A549 (cell line): ENCODE measurements at regions not wholly inside any gene's neighbourhood (a gene's known extent, or its start where the extent isn't known, plus 50 kb on each side); places are given as distances from the start of the nearest gene placed in this dataset.
"Not testable (repeated sequence)": the region's sequence is repeated elsewhere in the genome, so short reads cannot be mapped to it uniquely, and the experiment has no call there.

ENCODE experiments used
- ATAC-seq, 2 experiments: fragments of 200-7000 bp in 1 of 2; fragments of >200 bp in 1 of 2; cut with Nextera tagmentation in 1 of 2; cut with Tn5 transposase in 1 of 2; 3 replicates each; pipeline versions ENCODE4 v1.8.0 to v1.9.1; 2018 to 2020; ENCODE audit warnings: mild to moderate bottlenecking in 1 of 2, moderate library complexity in 1 of 2
- CTCF ChIA-PET: fragments of 300-600 bp; sonication (Branson Sonifier 250); formaldehyde crosslinking; extraction: SDS; loops from one replicate; lab custom pipeline; 2021; ENCODE audit warnings: antibody characterized with exemption, inconsistent platforms; lab: Yijun Ruan, JAX
- POLR2A ChIA-PET: fragments of 350-600 bp; formaldehyde crosslinking; extraction: SDS; loops from one replicate; lab custom pipeline; 2021; ENCODE audit warnings: antibody characterized with exemption, inconsistent platforms; lab: Yijun Ruan, JAX
- DNase-seq, 2 experiments: peaks; one replicate each; pipeline versions ENCODE4 v3.0.0 to v3.0.0-alpha.2; 2011 to 2016; ENCODE audit warnings: low read depth in 1 of 2, low spot score in 1 of 2
- FAIRE-seq: peaks from 2 replicates; lab custom pipeline; 2011; peaks lifted over from hg19 to GRCh38; lab: Jason Lieb, UNC
- H3K27ac ChIP-seq, 2 experiments: fragments of >200 bp; sonication (Bioruptor Twin); formaldehyde crosslinking; 3 replicates each; pipeline ENCODE4 v1.5.1; 2016 to 2017
- H3K4me1 ChIP-seq: fragments of >200 bp; sonication (Bioruptor Twin); formaldehyde crosslinking; 3 replicates; pipeline ENCODE4 v1.6.1; 2016
- H3K4me2 ChIP-seq: fragments of >200 bp; sonication (Bioruptor Twin); formaldehyde crosslinking; 3 replicates; pipeline ENCODE4 v1.6.1; 2016
- H3K4me3 ChIP-seq: fragments of >200 bp; sonication (Bioruptor Twin); formaldehyde crosslinking; 3 replicates; pipeline ENCODE4 v1.5.1; 2016
- H3K9me3 ChIP-seq: fragments of >200 bp; sonication (Bioruptor Twin); formaldehyde crosslinking; 3 replicates; pipeline ENCODE4 v1.6.1; 2016
- ATOH8 ChIP-seq: fragments of 250-450 bp; sonication (Bioruptor Pico); IDR thresholded peaks from 2 replicates; pipeline ENCODE4 v1.5.0; 2020; ENCODE audit warnings: low read depth, mild to moderate bottlenecking, moderate library complexity
- BCL3 ChIP-seq: fragments of >200 bp; sonication (Bioruptor Twin); formaldehyde crosslinking; IDR thresholded peaks from 3 replicates; pipeline ENCODE4 v1.6.1; 2016
- CBX2 ChIP-seq: fragments of 200-600 bp; sonication (generic); IDR thresholded peaks from 2 replicates; pipeline ENCODE4 v1.6.1; 2016; ENCODE audit warnings: low read depth, mild to moderate bottlenecking, borderline replicate concordance
- CHD2 ChIP-seq: fragments of 150-350 bp; IDR thresholded peaks from 2 replicates; pipeline ENCODE4 v1.6.1; 2014; ENCODE audit warnings: low read length; ENCODE audit not compliant: partially characterized antibody
- CTCF ChIP-seq: fragments of >200 bp; sonication (Bioruptor Twin); formaldehyde crosslinking; IDR thresholded peaks from 3 replicates; pipeline ENCODE4 v1.5.1; 2016
- EHMT2 ChIP-seq: fragments of 200-600 bp; sonication (generic); IDR thresholded peaks from 2 replicates; pipeline ENCODE4 v1.6.1; 2016; ENCODE audit warnings: antibody characterized with exemption, low read depth, mild to moderate bottlenecking, moderate library complexity
- ELK1 ChIP-seq: fragments of 150-350 bp; IDR thresholded peaks from 2 replicates; pipeline ENCODE4 v1.6.1; 2014; ENCODE audit warnings: low read depth, mild to moderate bottlenecking, low read length
- EP300 ChIP-seq, 2 experiments: fragments of >200 bp; sonication (Bioruptor Twin); formaldehyde crosslinking; IDR thresholded peaks; 2 replicates in 1 of 2; 3 replicates in 1 of 2; pipeline ENCODE4 v1.6.1; 2016 to 2017
- FOSL2 ChIP-seq, 2 experiments: fragments of 450-650 bp in 1 of 2; fragments of >200 bp in 1 of 2; sonication (Bioruptor Twin) in 1 of 2; formaldehyde crosslinking; IDR thresholded peaks; 2 replicates each; pipeline versions ENCODE4 v1.5.0 to v1.6.1; 2016 to 2020; ENCODE audit warnings: mild to moderate bottlenecking in 1 of 2, moderate library complexity in 1 of 2
- FOXS1 ChIP-seq: fragments of 250-450 bp; sonication (Bioruptor Pico); IDR thresholded peaks from 2 replicates; pipeline ENCODE4 v1.5.0; 2020; ENCODE audit warnings: mild to moderate bottlenecking, moderate library complexity
- HES2 ChIP-seq: fragments of >200 bp; sonication (Bioruptor Twin); formaldehyde crosslinking; IDR thresholded peaks from 2 replicates; pipeline ENCODE4 v1.6.1; 2016
- JUNB ChIP-seq: fragments of >200 bp; sonication (Bioruptor Twin); formaldehyde crosslinking; IDR thresholded peaks from 2 replicates; pipeline ENCODE4 v1.6.1; 2016
- MAFK ChIP-seq: fragments of 450-650 bp; IDR thresholded peaks from 2 replicates; pipeline ENCODE4 v1.6.1; 2014; ENCODE audit not compliant: partially characterized antibody
- MAX ChIP-seq: IDR thresholded peaks from 2 replicates; pipeline ENCODE4 v1.6.1; 2012
- MAZ ChIP-seq: fragments of 150-350 bp; IDR thresholded peaks from 2 replicates; pipeline ENCODE4 v1.6.1; 2014; ENCODE audit warnings: antibody characterized with exemption, low read depth, low read length, borderline replicate concordance
- NPAS2 ChIP-seq: fragments of 250-450 bp; sonication (Bioruptor Pico); IDR thresholded peaks from 2 replicates; pipeline ENCODE4 v1.8.0; 2022; ENCODE audit warnings: mild to moderate bottlenecking, moderate library complexity, borderline replicate concordance
- PHF8 ChIP-seq: fragments of 200-600 bp; sonication (generic); IDR thresholded peaks from 2 replicates; pipeline ENCODE4 v1.6.1; 2016; ENCODE audit warnings: low read depth, mild to moderate bottlenecking, antibody characterized with exemption, moderate library complexity, borderline replicate concordance
- RAD21 ChIP-seq, 2 experiments: fragments of >200 bp in 1 of 2; sonication (Bioruptor Twin) in 1 of 2; formaldehyde crosslinking in 1 of 2; IDR thresholded peaks in 1 of 2; conservative IDR thresholded peaks in 1 of 2; 2 replicates in 1 of 2; 3 replicates in 1 of 2; pipeline ENCODE4 v1.6.1; 2012 to 2018; ENCODE audit warnings: inconsistent platforms in 1 of 2
- RCOR1 ChIP-seq: fragments of 150-350 bp; IDR thresholded peaks from 2 replicates; pipeline ENCODE4 v1.6.1; 2014; ENCODE audit warnings: antibody characterized with exemption, low read length, low read depth
- RFX5 ChIP-seq: fragments of 450-650 bp; IDR thresholded peaks from 2 replicates; pipeline ENCODE4 v1.7.1; 2014; ENCODE audit warnings: antibody characterized with exemption, mild to moderate bottlenecking, moderate library complexity
- RNF2 ChIP-seq: fragments of 200-600 bp; sonication (generic); IDR thresholded peaks from 2 replicates; pipeline ENCODE4 v1.6.1; 2016; ENCODE audit warnings: low read depth, mild to moderate bottlenecking, antibody characterized with exemption, moderate library complexity, borderline replicate concordance
- TP53 ChIP-seq: fragments of 250-450 bp; sonication (Bioruptor Pico); IDR thresholded peaks from 2 replicates; pipeline ENCODE4 v1.5.0; 2021; ENCODE audit warnings: mild to moderate bottlenecking, moderate library complexity
- ZFP36 ChIP-seq: fragments of 450-650 bp; IDR thresholded peaks from 2 replicates; pipeline ENCODE4 v1.6.1; 2014; ENCODE audit warnings: borderline replicate concordance; ENCODE audit not compliant: partially characterized antibody
- ZNF302 ChIP-seq: fragments of 250-450 bp; sonication (Bioruptor Pico); IDR thresholded peaks from 2 replicates; pipeline ENCODE4 v1.9.0; 2021; ENCODE audit warnings: inconsistent platforms, mild to moderate bottlenecking, moderate library complexity
- WGBS: methylation state at CpG from one replicate; pipeline ENCODE4 v1.1.6; 2017; ENCODE audit errors: missing lambda C conversion rate; 5-methylcytosine and 5-hydroxymethylcytosine counted together

- no CpG with 5 or more reads among the region's 8 CpGs for WGBS
- Histone ChIP-seq H3K27ac (no peak overlapping the region), H3K4me2 (no peak overlapping the region), H3K4me3 (no peak overlapping the region), H3K4me1 (no peaks in the 10 kb centered on the region), H3K9me3 (no peaks in the 10 kb centered on the region)
- CTCF ChIA-PET = no interaction called here
- TF ChIP-seq JUNB (no peak), TP53 (no peak), ZNF302 (CRISPR knock-in tag) (no peak), FOSL2 (IDR thresholded peaks at IDR 0.05) (no peak), FOSL2 (CRISPR knock-in tag; IDR thresholded peaks at IDR 0.05) (no peak), CHD2 (no peak), CTCF (no peak), EHMT2 (no peak), MAZ (no peak), NPAS2 (CRISPR knock-in tag) (no peak), EP300 (IDR thresholded peaks at IDR 0.05) (no peak), MAX (no peak), PHF8 (no peak)
- FAIRE-seq = no peak
- DNase-seq = no peak
- POLR2A ChIA-PET = no interaction called here
- no peak for ATAC-seq
Observed at GRCh38 chr13:22960827-22961226, 220.0 kb upstream of the SGCG start.

- DNase-seq, H3K4me1 ChIP-seq, POLR2A ChIA-PET, H3K4me2 ChIP-seq, H3K4me3 ChIP-seq, ATAC-seq, FAIRE-seq, CTCF ChIA-PET, H3K27ac ChIP-seq, H3K9me3 ChIP-seq: not testable (repeated sequence)
- 70% methylated on average over 10 of the region's 14 CpGs for WGBS
Observed at GRCh38 chr13:22961342-22961741, 219.4 kb upstream of the SGCG start.

- ATAC-seq (no peak), DNase-seq (no peak), FAIRE-seq (no peak)
- Histone ChIP-seq H3K27ac (no peak overlapping the region), H3K9me3 (no peaks in the 10 kb centered on the region), H3K4me2 (no peak overlapping the region), H3K4me3 (no peak overlapping the region), H3K4me1 (no peaks in the 10 kb centered on the region)
- POLR2A ChIA-PET = no interaction called here
- CTCF ChIA-PET = no interaction called here
- WGBS = 67% methylated on average over 7 of the region's 16 CpGs
- TF ChIP-seq EHMT2 (no peak), TP53 (no peak), EP300 (IDR thresholded peaks at IDR 0.05) (no peak), BCL3 (no peak), RAD21 (conservative IDR thresholded peaks at IDR 0.05 in 1 of 2, IDR thresholded peaks at IDR 0.05 in 1 of 2) (no peak), ZFP36 (no peak), CTCF (no peak), RNF2 (no peak), RFX5 (no peak), NPAS2 (CRISPR knock-in tag) (no peak), JUNB (no peak), CBX2 (no peak), HES2 (no peak), RCOR1 (no peak), MAFK (no peak), ELK1 (no peak), ATOH8 (CRISPR knock-in tag) (no peak), FOXS1 (CRISPR knock-in tag) (no peak)
Observed at GRCh38 chr13:22961835-22962537, 218.8 kb upstream of the SGCG start.
